ENCODE measurements at regions not wholly inside any gene's neighbourhood (a gene's known extent, or its start where the extent isn't known, plus 50 kb on each side); places are given as distances from the start of the nearest gene placed in this dataset.
A peak's percentile ranks its signal among the peaks of the same experiment; 100 is the strongest.

DNA sequence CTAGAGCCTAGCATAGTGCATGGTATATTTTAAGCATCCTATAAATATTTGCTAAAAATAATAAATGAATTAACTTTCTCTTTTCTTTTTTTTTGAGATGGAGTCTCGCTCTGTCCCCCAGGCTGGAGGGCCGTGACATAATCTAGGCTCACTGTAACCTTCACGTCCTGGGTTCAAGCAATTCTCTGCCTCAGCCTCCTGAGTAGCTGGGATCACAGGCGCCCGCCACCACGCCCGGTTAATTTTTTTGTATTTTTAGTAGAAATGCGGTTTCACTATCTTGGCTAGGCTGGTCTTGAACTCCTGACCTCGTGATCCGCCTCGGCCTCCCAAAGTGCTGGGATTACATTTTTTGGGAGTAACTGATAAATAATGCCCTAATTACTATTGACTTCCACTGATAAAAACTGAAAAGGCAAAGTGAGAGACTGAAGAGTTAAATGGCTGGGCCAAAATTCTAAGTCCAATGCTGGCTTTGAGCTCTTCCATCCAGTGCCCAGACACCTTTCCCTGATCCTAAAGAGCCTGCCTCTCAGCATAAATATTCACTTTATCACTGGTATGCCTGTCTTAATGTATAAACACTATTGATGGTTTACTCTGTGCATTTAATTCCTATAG is 213.0 kb upstream of the KRR1 start:
- H3K36me3 ChIP-seq (ENCODE audit: low read depth): no peaks in the 10 kb centered on the region
- intact Hi-C loops (cut with DNase I, micrococcal nuclease): no loop called here
- no peaks in the 10 kb centered on the region for H3K4me1 ChIP-seq (ENCODE audit: low read depth)

DNA sequence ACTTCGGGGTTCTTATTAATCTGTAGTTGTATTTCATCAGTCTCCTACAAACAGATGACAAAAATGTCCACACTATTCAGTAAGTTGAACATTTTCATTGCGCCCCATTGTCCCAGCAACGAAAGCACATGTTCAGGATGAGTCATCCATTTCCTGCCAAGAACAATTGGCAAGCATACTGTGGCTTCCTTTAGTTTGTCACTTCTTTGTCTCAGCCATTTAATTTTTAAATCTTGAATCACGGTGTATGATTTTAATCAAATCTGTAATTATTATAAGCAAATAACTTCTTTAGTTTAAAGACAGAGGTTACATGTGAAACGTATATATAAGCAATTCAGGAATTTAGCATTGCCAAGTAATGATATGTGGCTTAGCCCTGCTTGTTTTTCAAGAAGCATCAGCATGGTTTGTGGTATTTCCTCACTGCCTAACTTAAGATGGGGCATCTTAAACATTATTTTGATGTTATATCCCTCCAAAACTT is 211.3 kb upstream of the KRR1 start:
- Histone ChIP-seq H3K4me3 (no peak overlapping the region), H3K4me1 (ENCODE audit: low read depth) (no peaks in the 10 kb centered on the region), H3K36me3 (ENCODE audit: low read depth) (no peaks in the 10 kb centered on the region), H3K9me3 (no peaks in the 10 kb centered on the region)
- peak in 1 of 3 donors; percentile 46 for DNase-seq
- intact Hi-C loops (cut with DNase I, micrococcal nuclease): no loop called here
- peak; percentile 88 for ATAC-seq
- TF ChIP-seq, protein P1, sequence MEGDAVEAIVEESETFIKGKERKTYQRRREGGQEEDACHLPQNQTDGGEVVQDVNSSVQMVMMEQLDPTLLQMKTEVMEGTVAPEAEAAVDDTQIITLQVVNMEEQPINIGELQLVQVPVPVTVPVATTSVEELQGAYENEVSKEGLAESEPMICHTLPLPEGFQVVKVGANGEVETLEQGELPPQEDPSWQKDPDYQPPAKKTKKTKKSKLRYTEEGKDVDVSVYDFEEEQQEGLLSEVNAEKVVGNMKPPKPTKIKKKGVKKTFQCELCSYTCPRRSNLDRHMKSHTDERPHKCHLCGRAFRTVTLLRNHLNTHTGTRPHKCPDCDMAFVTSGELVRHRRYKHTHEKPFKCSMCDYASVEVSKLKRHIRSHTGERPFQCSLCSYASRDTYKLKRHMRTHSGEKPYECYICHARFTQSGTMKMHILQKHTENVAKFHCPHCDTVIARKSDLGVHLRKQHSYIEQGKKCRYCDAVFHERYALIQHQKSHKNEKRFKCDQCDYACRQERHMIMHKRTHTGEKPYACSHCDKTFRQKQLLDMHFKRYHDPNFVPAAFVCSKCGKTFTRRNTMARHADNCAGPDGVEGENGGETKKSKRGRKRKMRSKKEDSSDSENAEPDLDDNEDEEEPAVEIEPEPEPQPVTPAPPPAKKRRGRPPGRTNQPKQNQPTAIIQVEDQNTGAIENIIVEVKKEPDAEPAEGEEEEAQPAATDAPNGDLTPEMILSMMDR (IDR thresholded peaks at IDR 0.05): no peak

More for the DNA sequence above, 213.0 kb upstream of the KRR1 start:
- TF ChIP-seq, protein P1 (IDR thresholded peaks at IDR 0.05): no peak
- no peak overlapping the region for H3K4me3 ChIP-seq
- ATAC-seq (no peak), DNase-seq (no peak)
- no peaks in the 10 kb centered on the region for H3K9me3 ChIP-seq

DNA sequence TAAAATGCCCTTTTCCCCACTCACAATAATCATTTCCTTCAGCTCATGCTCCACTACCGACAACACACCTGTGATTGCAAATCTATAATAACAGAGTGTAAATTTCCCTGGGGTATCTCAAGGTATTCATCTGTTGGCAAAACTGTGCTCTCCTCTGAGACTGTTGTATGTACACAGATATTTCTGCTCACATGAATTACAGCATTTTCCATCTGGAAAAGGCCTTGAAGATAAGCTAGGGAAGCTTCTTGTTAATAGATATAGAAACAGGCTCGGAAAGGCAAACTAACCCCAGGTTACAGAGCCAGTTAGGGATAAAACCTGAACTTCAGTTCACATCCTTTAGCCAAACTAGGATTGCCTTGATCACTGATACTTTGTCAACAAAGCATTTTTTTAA is 210.4 kb upstream of the KRR1 start:
- no peaks in the 10 kb centered on the region for H3K9me3 ChIP-seq
- DNase-seq: no peak
- H3K4me1 ChIP-seq (ENCODE audit: low read depth): no peaks in the 10 kb centered on the region
- ATAC-seq: no peak
- no peaks in the 10 kb centered on the region for H3K36me3 ChIP-seq (ENCODE audit: low read depth)
- H3K4me3 ChIP-seq: no peak overlapping the region
- TF ChIP-seq, protein P1 (IDR thresholded peaks at IDR 0.05): no peak
- intact Hi-C loops (cut with DNase I, micrococcal nuclease): no loop called here

DNA sequence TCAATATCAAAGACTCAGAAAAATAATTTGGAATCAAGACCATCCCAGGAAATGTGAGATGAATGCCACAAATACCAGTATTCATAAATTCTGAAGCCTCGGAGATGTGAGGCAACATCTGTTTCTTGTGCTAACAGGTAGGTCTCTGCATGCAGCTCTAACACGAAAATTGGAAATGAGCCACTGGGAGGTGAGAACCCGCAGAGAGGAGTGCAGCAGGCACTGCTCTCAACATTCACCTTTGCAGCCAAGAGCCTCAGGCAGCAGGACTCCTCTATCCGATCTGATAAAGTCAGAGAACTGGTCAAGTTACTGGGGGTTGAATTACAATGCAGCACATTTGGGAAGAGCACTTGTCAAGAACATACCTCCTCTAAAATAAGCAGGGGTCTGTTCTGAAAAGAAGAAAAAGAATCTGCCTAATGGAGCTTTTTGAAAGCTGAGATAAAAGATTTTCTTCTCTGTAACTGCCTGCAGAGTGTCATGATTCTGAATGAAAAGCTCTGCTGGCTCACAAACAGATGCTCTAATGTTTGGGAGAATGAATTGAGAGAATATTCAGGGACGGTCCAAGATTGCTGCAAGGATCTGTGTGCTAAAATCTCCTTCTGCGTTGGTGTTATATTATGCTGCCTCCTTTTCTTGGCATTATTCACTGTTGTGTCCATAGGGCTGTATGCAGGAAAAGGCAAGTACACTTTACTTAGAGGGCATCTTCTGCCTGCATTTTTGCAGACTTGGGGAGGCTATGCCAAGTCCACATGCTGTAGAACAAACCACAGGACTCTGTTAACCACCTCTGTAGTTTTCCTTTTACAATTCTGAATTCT is 209.6 kb upstream of the KRR1 start:
- Histone ChIP-seq H3K4me1 (ENCODE audit: low read depth) (no peaks in the 10 kb centered on the region), H3K9me3 (no peaks in the 10 kb centered on the region), H3K4me3 (no peak overlapping the region), H3K36me3 (ENCODE audit: low read depth) (no peaks in the 10 kb centered on the region)
- intact Hi-C loops (cut with DNase I, micrococcal nuclease): no loop called here
- TF ChIP-seq, protein P1 (IDR thresholded peaks at IDR 0.05): no peak
- DNase-seq (no peak), ATAC-seq (no peak)

DNA sequence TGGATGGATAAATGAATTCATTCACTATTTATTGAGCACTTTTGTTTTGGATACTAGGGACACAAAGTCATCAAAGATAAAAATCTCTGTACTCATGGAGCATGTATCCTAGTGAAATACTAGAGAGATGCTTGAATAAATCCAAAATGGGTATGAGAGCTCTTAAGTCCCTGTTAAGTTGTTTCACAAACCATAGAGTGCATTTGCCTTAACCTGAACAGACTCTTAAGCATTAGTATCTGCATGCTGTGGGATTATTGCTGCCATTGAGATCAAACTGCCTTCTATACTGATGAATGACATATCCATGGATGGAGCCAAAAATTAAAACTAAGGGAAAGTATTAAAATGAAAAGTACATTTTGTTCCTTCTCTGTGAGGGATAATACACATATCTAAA is 206.5 kb upstream of the KRR1 start:
- no peak for ATAC-seq
- intact Hi-C loops (cut with DNase I, micrococcal nuclease): no loop called here
- Histone ChIP-seq H3K9me3 (no peaks in the 10 kb centered on the region), H3K36me3 (ENCODE audit: low read depth) (no peaks in the 10 kb centered on the region), H3K4me1 (ENCODE audit: low read depth) (no peaks in the 10 kb centered on the region), H3K4me3 (no peak overlapping the region)
- DNase-seq: no peak
- TF ChIP-seq, protein P1 (IDR thresholded peaks at IDR 0.05): no peak

Data from mucosa of descending colon (tissue), 3 donors.